ENCODE measurements at regions not wholly inside any gene's neighbourhood (a gene's known extent, or its start where the extent isn't known, plus 50 kb on each side); places are given as distances from the start of the nearest gene placed in this dataset.
"Not testable (repeated sequence)": the region's sequence is repeated elsewhere in the genome, so short reads cannot be mapped to it uniquely, and the experiment has no call there.

DNA sequence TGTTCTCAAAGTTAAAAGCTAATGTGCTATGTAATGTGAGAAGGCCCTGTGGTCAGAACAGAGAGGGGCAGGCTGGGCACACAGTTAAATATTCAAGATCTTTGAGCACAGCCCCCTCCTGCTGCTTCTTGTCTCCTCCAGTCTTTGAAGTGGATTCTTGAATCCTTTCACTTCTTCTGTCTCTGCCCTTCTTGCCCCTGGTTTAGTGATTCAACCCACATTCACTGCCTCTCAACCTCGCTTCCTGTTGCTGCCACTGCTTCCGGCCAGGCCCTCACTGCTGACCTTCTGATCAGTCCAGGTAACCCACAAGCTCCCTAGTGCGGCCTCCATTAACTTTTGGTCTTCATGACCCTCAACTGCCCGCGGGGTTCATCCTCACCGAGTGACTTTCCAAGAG, 417.3 kb upstream of the NOX3 start:
- TF ChIP-seq, protein P1, sequence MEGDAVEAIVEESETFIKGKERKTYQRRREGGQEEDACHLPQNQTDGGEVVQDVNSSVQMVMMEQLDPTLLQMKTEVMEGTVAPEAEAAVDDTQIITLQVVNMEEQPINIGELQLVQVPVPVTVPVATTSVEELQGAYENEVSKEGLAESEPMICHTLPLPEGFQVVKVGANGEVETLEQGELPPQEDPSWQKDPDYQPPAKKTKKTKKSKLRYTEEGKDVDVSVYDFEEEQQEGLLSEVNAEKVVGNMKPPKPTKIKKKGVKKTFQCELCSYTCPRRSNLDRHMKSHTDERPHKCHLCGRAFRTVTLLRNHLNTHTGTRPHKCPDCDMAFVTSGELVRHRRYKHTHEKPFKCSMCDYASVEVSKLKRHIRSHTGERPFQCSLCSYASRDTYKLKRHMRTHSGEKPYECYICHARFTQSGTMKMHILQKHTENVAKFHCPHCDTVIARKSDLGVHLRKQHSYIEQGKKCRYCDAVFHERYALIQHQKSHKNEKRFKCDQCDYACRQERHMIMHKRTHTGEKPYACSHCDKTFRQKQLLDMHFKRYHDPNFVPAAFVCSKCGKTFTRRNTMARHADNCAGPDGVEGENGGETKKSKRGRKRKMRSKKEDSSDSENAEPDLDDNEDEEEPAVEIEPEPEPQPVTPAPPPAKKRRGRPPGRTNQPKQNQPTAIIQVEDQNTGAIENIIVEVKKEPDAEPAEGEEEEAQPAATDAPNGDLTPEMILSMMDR (IDR thresholded peaks at IDR 0.05): no peak
- Mint-ChIP-seq H3K9me3 (ENCODE audit: low read depth) (no peaks in the 10 kb centered on the region), H3K36me3 (ENCODE audit: low read depth) (no peaks in the 10 kb centered on the region), H3K27ac (ENCODE audit: unreplicated experiment) (no peak overlapping the region), H3K27me3 (ENCODE audit: low read depth) (no peaks in the 10 kb centered on the region), H3K4me3 (ENCODE audit: unreplicated experiment) (no peak overlapping the region), H3K4me1 (ENCODE audit: low read depth) (no peaks in the 10 kb centered on the region)
- no peak for DNase-seq (ENCODE audit: low spot score)

DNA sequence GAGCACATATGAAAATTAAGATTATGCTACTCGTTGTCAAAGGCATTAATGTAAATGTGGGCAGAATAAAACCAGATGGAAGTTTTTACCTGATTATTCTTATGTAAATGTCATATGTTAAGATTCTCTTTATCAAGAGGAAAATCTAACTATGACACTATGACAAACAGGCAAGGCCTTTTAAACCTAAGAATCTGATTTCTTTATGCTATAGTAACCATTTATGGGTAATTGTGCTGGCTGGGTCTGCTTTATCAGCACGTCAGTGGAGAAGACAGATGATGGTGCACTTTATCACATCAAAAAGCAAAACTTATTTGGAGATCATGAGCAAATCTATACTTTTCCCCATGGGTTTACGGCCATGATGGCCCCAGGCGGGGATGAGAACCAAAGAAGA, 412.0 kb upstream of the NOX3 start:
- TF ChIP-seq, protein P1 (IDR thresholded peaks at IDR 0.05): no peak
- no peaks in the 10 kb centered on the region for H3K4me1 Mint-ChIP-seq (ENCODE audit: low read depth)
- DNase-seq (ENCODE audit: low spot score): no peak
- H3K4me3 Mint-ChIP-seq (ENCODE audit: unreplicated experiment): no peak overlapping the region
- H3K9me3 Mint-ChIP-seq (ENCODE audit: low read depth): peaks cover 4% of the 10 kb centered on the region
- no peaks in the 10 kb centered on the region for H3K36me3 Mint-ChIP-seq (ENCODE audit: low read depth)
- H3K27me3 Mint-ChIP-seq (ENCODE audit: low read depth): peaks cover 8% of the 10 kb centered on the region
- H3K27ac Mint-ChIP-seq (ENCODE audit: unreplicated experiment): no peak overlapping the region

DNA sequence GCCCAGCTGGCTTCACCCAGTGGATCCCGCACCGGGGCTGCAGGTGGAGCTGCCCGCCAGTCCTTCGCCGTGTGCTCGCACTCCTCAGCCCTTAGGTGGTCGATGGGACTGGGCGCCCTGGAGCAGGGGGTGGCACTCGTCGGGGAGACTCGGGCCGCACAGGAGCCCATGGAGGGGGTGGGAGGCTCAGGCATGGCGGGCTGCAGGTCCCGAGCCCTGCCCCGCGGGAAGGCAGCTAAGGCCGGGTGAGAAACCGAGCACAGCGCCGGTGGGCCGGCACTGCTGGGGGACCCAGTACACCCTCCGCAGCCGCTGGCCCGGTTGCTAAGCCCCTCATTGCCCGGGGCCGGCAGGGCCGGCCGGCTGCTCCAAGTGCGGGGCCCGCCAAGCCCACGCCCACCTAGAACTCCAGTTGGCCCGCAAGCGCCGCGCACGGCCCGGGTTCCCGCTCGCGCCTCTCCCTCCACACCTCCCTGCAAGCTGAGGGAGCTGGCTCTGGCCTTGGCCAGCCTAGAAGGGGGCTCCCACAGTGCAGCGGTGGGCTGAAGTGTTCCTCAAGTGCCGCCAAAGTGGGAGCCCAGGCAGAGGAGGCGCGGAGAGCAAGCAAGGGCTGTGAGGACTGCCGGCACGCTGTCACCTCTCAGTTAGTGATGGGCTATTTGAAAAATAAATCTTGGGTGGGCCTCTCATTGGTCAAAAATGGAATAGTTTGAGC, 411.2 kb upstream of the NOX3 start:
- H3K36me3 Mint-ChIP-seq (ENCODE audit: low read depth); H3K9me3 Mint-ChIP-seq (ENCODE audit: low read depth); H3K4me1 Mint-ChIP-seq (ENCODE audit: low read depth); H3K27me3 Mint-ChIP-seq (ENCODE audit: low read depth); H3K27ac Mint-ChIP-seq (ENCODE audit: unreplicated experiment); H3K4me3 Mint-ChIP-seq (ENCODE audit: unreplicated experiment); DNase-seq (ENCODE audit: low spot score): not testable (repeated sequence)

DNA sequence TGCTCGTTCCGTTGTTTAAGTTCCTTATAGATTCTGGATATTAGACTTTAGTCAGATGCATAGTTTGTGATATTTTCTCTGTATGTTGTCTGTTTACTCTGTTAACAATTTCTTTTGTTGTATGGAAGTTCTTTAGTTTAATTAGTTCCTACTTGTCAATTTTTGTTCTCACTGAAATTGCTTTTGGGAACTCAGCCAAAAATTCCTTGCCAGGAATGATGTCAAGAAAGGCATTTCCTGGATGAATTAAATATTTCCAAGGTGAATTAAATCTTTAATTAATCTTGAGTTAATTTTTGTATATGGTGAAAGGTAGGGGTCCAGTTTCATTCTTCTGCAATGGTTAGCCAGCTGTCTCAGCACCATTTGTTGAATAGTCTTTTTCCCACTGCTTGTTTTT, 406.2 kb upstream of the NOX3 start:
- no peaks in the 10 kb centered on the region for H3K36me3 Mint-ChIP-seq (ENCODE audit: low read depth)
- TF ChIP-seq, protein P1 (IDR thresholded peaks at IDR 0.05): no peak
- H3K27me3 Mint-ChIP-seq (ENCODE audit: low read depth): peaks cover 10% of the 10 kb centered on the region
- H3K27ac Mint-ChIP-seq (ENCODE audit: unreplicated experiment): no peak overlapping the region
- H3K4me1 Mint-ChIP-seq (ENCODE audit: low read depth): no peaks in the 10 kb centered on the region
- no peak overlapping the region for H3K4me3 Mint-ChIP-seq (ENCODE audit: unreplicated experiment)
- no peak for DNase-seq (ENCODE audit: low spot score)
- peaks cover 29% of the 10 kb centered on the region for H3K9me3 Mint-ChIP-seq (ENCODE audit: low read depth)

DNA sequence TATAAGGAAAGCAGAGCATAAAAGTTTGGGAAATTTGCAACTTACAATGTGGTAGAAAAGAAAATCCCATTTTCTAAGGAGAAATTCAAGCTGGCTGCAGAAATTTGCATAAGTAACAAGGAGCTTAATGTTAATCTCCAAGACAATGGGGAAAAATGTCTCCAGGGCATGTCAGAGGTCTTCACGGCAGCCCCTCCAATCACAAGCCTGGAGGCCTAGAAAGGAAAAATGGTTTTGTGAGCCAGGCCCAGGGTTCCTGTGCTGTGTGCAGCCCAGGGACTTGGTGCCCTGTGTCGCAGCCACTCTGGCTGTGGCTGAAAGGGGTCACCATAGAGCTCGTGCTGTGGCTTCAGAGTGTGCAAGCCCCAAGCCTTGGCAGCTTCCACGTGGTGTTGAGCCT, 403.3 kb upstream of the NOX3 start:
- H3K4me3 Mint-ChIP-seq (ENCODE audit: unreplicated experiment); H3K27ac Mint-ChIP-seq (ENCODE audit: unreplicated experiment); H3K4me1 Mint-ChIP-seq (ENCODE audit: low read depth); H3K36me3 Mint-ChIP-seq (ENCODE audit: low read depth); DNase-seq (ENCODE audit: low spot score); H3K27me3 Mint-ChIP-seq (ENCODE audit: low read depth): not testable (repeated sequence)
- H3K9me3 Mint-ChIP-seq (ENCODE audit: low read depth): peaks cover 29% of the 10 kb centered on the region

DNA sequence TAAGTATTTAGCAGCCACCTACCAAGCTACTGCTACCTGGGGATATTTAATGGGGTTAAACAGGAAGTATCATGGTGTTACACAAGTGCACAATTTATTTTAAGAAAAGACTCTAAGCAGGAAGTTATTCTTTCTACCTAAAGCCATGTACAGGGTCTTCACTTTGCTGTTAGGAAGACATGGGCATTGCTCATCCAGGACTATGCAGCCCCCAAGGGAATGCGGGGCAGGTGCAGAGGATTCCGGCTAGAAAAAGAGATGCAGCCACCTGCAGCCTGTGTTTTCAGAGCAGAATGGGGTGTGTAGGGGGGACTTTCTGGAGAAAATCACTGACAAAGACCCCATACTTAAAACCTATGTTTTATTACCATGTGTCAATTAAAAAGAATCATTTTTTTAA, 399.1 kb upstream of the NOX3 start:
- Mint-ChIP-seq H3K4me3 (ENCODE audit: unreplicated experiment) (no peak overlapping the region), H3K4me1 (ENCODE audit: low read depth) (peaks cover 4% of the 10 kb centered on the region), H3K27ac (ENCODE audit: unreplicated experiment) (no peak overlapping the region), H3K27me3 (ENCODE audit: low read depth) (peaks cover 4% of the 10 kb centered on the region), H3K9me3 (ENCODE audit: low read depth) (peaks cover 15% of the 10 kb centered on the region), H3K36me3 (ENCODE audit: low read depth) (no peaks in the 10 kb centered on the region)
- no peak for DNase-seq (ENCODE audit: low spot score)
- TF ChIP-seq, protein P1 (IDR thresholded peaks at IDR 0.05): no peak
